Ovary (tissue), 7 donors: ENCODE measurements at regions not wholly inside any gene's neighbourhood (a gene's known extent, or its start where the extent isn't known, plus 50 kb on each side); places are given as distances from the start of the nearest gene placed in this dataset.
"Not testable (repeated sequence)": the region's sequence is repeated elsewhere in the genome, so short reads cannot be mapped to it uniquely, and the experiment has no call there.

Experiments
- DNase-seq, 5 donors: peaks; one replicate each; pipeline ENCODE4 v3.0.0-alpha.2; 2019 to 2020
- H3K27ac ChIP-seq, 2 donors: fragments of 200-600 bp; one replicate each; pipeline versions ENCODE4 v1.5.1 to v1.8.0; 2019 to 2022
- H3K27me3 ChIP-seq: fragments of 200-600 bp; one replicate; pipeline ENCODE4 v1.8.0; 2022
- H3K36me3 ChIP-seq: fragments of 200-600 bp; sonication (generic); one replicate; pipeline ENCODE4 v1.5.1; 2019
- H3K4me1 ChIP-seq: one replicate; pipeline ENCODE4 v1.8.1; 2013; ENCODE audit warnings: mild to moderate bottlenecking, moderate library complexity; ENCODE audit not compliant: insufficient read depth
- H3K4me3 ChIP-seq: fragments of 200-600 bp; sonication (generic); one replicate; pipeline ENCODE4 v1.5.1; 2017
- H3K9me3 ChIP-seq, 2 donors: fragments of 200-600 bp in 1 of 2; sonication (generic) in 1 of 2; one replicate each; pipeline versions ENCODE4 v1.5.1 to v1.8.1; 2013 to 2019; ENCODE audit warnings: mild to moderate bottlenecking in 1 of 2, moderate library complexity in 1 of 2
- CTCF ChIP-seq, 3 donors: fragments of 450-650 bp in 2 of 3; fragments of 200-600 bp in 1 of 3; IDR thresholded peaks; one replicate each; pipeline versions ENCODE4 v1.5.1 to v1.8.0; 2016 to 2022; ENCODE audit warnings: antibody characterized with exemption in 3 of 3, mild to moderate bottlenecking in 1 of 3
- EP300 ChIP-seq: sonication (generic); formaldehyde crosslinking; IDR thresholded peaks from one replicate; pipeline ENCODE4 v1.6.1; 2017; ENCODE audit warnings: antibody characterized with exemption
- POLR2A ChIP-seq: fragments of 450-650 bp; IDR thresholded peaks from one replicate; pipeline ENCODE4 v1.6.1; 2017; ENCODE audit warnings: antibody characterized with exemption, mild to moderate bottlenecking, moderate library complexity
- whole genome bisulfite sequencing, 3 donors: extraction: QIAGEN DNeasy Blood & Tissue Kit in 1 of 3; methylation state at CpG; one replicate each; pipeline versions ENCODE4 v1.1.5 to v1.1.7; 2013 to 2017; 5-methylcytosine and 5-hydroxymethylcytosine counted together
- intact Hi-C, 4 donors: fragments of 100-400 bp; cut with DNase I; formaldehyde crosslinking; loops; one replicate each; pipeline versions ENCODE4 v1.11.0 to v1.15.1; 2022 to 2023
- donor health status: DM: no; HTN: no; CAD: no; lungs with moderate emphysema.
- donor health status: DM: no; HTN: no; CAD: no.
- donor health status: Bipolar disorder and iron deficiency.
- donor health status: DM: no; HTN: no; CAD: no.
- donor health status: DM: yes; HTN: yes; CAD: no.

DNA sequence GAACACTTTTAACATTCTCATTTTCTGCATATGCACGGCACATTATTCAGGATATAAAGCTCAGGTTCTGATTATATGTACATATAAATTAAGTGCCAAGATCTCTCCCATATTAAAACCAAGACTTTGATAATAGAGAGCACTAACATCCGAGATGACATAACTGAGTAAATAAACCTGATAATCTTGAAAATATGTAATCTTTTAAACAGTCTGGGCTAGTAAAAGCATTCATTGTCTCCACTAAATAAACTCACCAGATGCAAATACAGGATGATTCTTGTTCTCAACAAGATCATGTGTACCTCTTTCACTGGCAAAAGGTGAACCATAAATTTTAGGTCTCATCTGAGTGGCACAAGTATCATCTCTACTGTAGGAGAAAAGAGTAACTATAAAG is 942.2 kb downstream of the TRAM1L1 start:
- no peaks in the 10 kb centered on the region for H3K9me3 ChIP-seq
- DNase-seq: no peak
- H3K27ac ChIP-seq: no peak overlapping the region
- H3K4me3 ChIP-seq: no peak overlapping the region
- 55 to 70% (median 60%) methylated on average over 2 of the region's 2 CpGs for WGBS, 3 donors
- no peaks in the 10 kb centered on the region for H3K36me3 ChIP-seq
- intact Hi-C loops: no loop called here
- TF ChIP-seq CTCF (IDR thresholded peaks at IDR 0.05): no peak
- no peak for TF ChIP-seq EP300
- no peak for TF ChIP-seq POLR2A
- H3K27me3 ChIP-seq: no peaks in the 10 kb centered on the region
- no peaks in the 10 kb centered on the region for H3K4me1 ChIP-seq

DNA sequence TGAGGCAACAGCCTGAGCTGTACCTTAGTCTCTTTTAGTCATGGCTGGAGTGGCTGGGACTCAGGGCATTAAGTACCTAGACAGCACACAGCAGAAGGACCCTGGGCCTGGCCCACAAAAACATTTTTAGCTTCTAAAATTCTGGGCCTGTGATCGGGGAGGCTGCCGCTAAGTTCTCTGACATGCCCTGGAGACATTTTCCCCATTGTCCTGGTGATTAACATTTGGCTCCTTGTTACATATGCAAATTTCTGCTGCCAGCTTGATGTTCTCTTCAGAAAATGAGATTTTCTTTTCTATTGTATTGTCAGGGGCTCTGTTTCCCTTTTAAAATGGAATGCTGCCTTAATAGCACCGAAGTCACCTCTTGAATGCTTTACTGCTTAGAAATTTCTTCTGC is 952.4 kb downstream of the TRAM1L1 start:
- no peaks in the 10 kb centered on the region for H3K4me1 ChIP-seq
- no peak overlapping the region for H3K4me3 ChIP-seq
- H3K36me3 ChIP-seq: no peaks in the 10 kb centered on the region
- intact Hi-C loops: no loop called here
- H3K9me3 ChIP-seq: no peaks in the 10 kb centered on the region
- 87 to 95% (median 91%) methylated on average over 3 of the region's 3 CpGs for WGBS, 3 donors
- DNase-seq: no peak
- H3K27me3 ChIP-seq: no peaks in the 10 kb centered on the region
- no peak overlapping the region for H3K27ac ChIP-seq
- no peak for TF ChIP-seq EP300

DNA sequence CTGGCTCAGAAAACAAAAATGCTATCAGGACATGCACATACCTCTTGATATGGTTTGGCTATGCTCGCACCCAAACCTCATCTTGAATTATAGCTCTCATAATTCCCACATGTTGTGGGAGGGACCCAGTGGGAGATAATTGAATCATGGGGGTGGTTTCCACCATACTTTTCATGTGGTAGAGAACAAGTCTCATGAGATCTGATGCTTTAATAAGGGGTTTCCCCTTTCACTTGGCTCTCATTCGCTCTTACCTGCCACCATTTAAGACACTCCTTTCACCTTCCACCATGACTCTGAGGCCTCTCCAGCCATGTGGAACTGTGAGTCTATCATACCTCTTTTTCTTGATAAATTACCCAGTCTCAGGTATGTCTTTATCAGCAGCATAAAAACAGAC is 958.6 kb downstream of the TRAM1L1 start:
- H3K27ac ChIP-seq: no peak overlapping the region
- no peak overlapping the region for H3K4me3 ChIP-seq
- DNase-seq: no peak
- no peaks in the 10 kb centered on the region for H3K9me3 ChIP-seq
- no peaks in the 10 kb centered on the region for H3K27me3 ChIP-seq
- no peaks in the 10 kb centered on the region for H3K4me1 ChIP-seq
- no peaks in the 10 kb centered on the region for H3K36me3 ChIP-seq
- TF ChIP-seq POLR2A (no peak), CTCF (IDR thresholded peaks at IDR 0.05) (no peak), EP300 (no peak)
- intact Hi-C loops: no loop called here
- WGBS, 3 donors: 71 to 83% (median 74%) methylated on average over 2 of the region's 2 CpGs

- WGBS, 3 donors: 70 to 80% (median 75%) methylated on average over 1 of the region's 1 CpG
- no peaks in the 10 kb centered on the region for H3K4me1 ChIP-seq
- H3K4me3 ChIP-seq: no peak overlapping the region
- H3K27me3 ChIP-seq: no peaks in the 10 kb centered on the region
- no peaks in the 10 kb centered on the region for H3K9me3 ChIP-seq
- TF ChIP-seq POLR2A (no peak), CTCF (IDR thresholded peaks at IDR 0.05) (no peak), EP300 (no peak)
- no peaks in the 10 kb centered on the region for H3K36me3 ChIP-seq
- intact Hi-C loops: no loop called here
- no peak overlapping the region for H3K27ac ChIP-seq
- no peak for DNase-seq
These were observed 963.3 kb downstream of the TRAM1L1 start for GRCh38 chr4:116122124-116122523.

GRCh38 chr4:116118221-116118620 is 967.2 kb downstream of the TRAM1L1 start:
- intact Hi-C loops: no loop called here
- WGBS, 3 donors: 50 to 67% (median 59%) methylated on average over 3 of the region's 3 CpGs
- Histone ChIP-seq H3K9me3 (no peaks in the 10 kb centered on the region), H3K27me3 (no peaks in the 10 kb centered on the region), H3K4me3 (no peak overlapping the region), H3K4me1 (no peaks in the 10 kb centered on the region), H3K27ac (no peak overlapping the region), H3K36me3 (no peaks in the 10 kb centered on the region)
- TF ChIP-seq POLR2A (no peak), EP300 (no peak), CTCF (IDR thresholded peaks at IDR 0.05) (no peak)
- DNase-seq: no peak

DNA sequence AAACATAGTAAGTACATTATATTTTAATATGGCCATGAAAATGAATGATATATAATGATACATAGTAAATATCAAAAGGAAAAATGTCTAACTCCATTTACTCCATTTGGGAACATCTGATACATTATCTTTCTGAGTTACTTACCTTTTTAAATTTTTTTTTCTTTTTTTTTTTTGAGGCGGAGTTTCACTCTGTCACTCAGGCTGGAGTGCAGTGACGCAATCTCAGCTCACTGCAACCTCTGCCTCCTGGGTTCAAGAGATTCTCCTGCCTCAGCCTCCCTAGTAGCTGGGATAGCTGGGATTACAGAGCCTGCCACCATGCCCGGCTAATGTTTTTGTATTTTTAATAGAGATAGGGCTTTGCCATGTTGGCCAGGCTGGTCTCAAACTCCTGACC is 972.5 kb downstream of the TRAM1L1 start:
- intact Hi-C loops, DNase-seq, H3K4me1 ChIP-seq, H3K27ac ChIP-seq, H3K36me3 ChIP-seq, H3K27me3 ChIP-seq, H3K9me3 ChIP-seq, H3K4me3 ChIP-seq: not testable (repeated sequence)
- 93 to 98% (median 93%) methylated on average over 3 of the region's 3 CpGs for WGBS, 3 donors
